ENCODE measurements at regions not wholly inside any gene's neighbourhood (a gene's known extent, or its start where the extent isn't known, plus 50 kb on each side); places are given as distances from the start of the nearest gene placed in this dataset.

DNA sequence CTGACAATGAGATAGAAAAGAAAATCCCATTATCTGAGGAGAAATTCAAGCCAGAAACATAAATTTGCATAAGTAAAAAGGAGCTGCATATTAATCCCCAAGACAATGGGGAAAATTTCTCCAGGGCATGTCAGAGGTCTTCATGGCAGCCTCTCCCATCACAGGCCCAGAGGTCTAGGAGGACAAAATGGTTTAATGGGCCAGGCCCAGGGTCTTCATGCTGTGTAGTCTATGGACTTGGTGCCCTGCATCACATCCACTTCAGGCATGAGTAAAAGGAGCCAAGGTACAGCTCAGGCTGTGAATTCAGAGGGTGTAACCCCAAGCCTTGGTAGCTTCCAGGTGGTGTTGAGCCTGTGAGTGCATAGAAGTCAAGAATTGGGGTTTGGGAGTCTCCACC lies 1097.2 kb upstream of the RAG2 start:
- TF ChIP-seq, protein P1, sequence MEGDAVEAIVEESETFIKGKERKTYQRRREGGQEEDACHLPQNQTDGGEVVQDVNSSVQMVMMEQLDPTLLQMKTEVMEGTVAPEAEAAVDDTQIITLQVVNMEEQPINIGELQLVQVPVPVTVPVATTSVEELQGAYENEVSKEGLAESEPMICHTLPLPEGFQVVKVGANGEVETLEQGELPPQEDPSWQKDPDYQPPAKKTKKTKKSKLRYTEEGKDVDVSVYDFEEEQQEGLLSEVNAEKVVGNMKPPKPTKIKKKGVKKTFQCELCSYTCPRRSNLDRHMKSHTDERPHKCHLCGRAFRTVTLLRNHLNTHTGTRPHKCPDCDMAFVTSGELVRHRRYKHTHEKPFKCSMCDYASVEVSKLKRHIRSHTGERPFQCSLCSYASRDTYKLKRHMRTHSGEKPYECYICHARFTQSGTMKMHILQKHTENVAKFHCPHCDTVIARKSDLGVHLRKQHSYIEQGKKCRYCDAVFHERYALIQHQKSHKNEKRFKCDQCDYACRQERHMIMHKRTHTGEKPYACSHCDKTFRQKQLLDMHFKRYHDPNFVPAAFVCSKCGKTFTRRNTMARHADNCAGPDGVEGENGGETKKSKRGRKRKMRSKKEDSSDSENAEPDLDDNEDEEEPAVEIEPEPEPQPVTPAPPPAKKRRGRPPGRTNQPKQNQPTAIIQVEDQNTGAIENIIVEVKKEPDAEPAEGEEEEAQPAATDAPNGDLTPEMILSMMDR (IDR thresholded peaks at IDR 0.05; ENCODE audit: unreplicated experiment): no peak
- peaks cover 20% of the 10 kb centered on the region for H3K9me3 Mint-ChIP-seq (ENCODE audit: low read depth)

DNA sequence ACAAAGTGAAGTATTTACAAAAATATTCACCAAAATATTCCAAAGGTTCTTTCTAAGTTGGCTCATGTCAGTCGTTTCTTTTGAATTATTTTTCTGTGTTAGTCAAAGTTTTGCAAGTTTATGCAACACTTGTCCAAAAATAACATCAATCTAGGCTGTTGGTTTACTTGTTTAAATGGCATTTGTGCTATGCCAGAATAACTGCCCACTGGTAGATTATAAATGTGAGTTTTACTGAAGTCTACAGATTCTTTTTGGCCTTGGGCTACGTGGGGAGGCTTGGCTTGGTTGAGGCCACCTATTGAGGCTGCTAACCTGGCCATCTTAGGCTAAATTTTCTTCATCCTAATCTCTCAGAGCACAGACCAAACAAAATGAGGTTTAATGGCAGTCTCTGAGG lies 1091.9 kb upstream of the RAG2 start:
- no peak for DNase-seq (ENCODE audit: low spot score, unreplicated experiment)
- TF ChIP-seq, protein P1 (IDR thresholded peaks at IDR 0.05; ENCODE audit: unreplicated experiment): no peak
- Mint-ChIP-seq H3K4me3 (ENCODE audit: low read depth) (no peak overlapping the region), H3K4me1 (ENCODE audit: low read depth) (peaks cover 3% of the 10 kb centered on the region), H3K27me3 (no peaks in the 10 kb centered on the region), H3K27ac (no peak overlapping the region), H3K9me3 (ENCODE audit: low read depth) (peaks cover 16% of the 10 kb centered on the region), H3K36me3 (ENCODE audit: insufficient read depth) (peaks cover 2% of the 10 kb centered on the region)

More for the DNA sequence above, 1097.2 kb upstream of the RAG2 start:
- DNase-seq (ENCODE audit: low spot score, unreplicated experiment): no peak
- Mint-ChIP-seq H3K27ac (no peak overlapping the region), H3K27me3 (no peaks in the 10 kb centered on the region), H3K4me1 (ENCODE audit: low read depth) (no peaks in the 10 kb centered on the region), H3K4me3 (ENCODE audit: low read depth) (no peak overlapping the region), H3K36me3 (ENCODE audit: insufficient read depth) (peaks cover 2% of the 10 kb centered on the region)

DNA sequence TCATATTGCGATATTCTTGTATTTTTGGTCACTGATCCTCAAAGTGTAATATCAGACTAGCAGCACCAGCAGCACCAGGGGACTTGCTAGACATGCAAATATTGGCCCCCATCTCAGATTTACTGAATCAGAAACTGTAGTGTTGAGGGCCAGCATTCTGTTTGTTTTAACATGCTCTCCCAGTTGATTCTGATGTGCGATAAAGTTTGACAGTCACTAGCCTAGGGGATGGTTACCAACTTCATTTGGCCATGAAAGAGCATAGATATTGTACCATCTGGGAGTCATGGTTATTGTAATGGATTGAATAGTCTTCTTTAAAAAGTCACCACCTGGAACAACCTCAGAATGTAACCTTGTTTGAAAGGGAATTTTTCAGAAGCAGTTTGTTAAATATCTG lies 1090.4 kb upstream of the RAG2 start:
- TF ChIP-seq, protein P1 (IDR thresholded peaks at IDR 0.05; ENCODE audit: unreplicated experiment): no peak
- Mint-ChIP-seq H3K9me3 (ENCODE audit: low read depth) (peaks cover 13% of the 10 kb centered on the region), H3K4me1 (ENCODE audit: low read depth) (peaks cover 3% of the 10 kb centered on the region), H3K27ac (no peak overlapping the region), H3K36me3 (ENCODE audit: insufficient read depth) (no peaks in the 10 kb centered on the region), H3K4me3 (ENCODE audit: low read depth) (no peak overlapping the region), H3K27me3 (no peaks in the 10 kb centered on the region)
- DNase-seq (ENCODE audit: low spot score, unreplicated experiment): no peak

DNA sequence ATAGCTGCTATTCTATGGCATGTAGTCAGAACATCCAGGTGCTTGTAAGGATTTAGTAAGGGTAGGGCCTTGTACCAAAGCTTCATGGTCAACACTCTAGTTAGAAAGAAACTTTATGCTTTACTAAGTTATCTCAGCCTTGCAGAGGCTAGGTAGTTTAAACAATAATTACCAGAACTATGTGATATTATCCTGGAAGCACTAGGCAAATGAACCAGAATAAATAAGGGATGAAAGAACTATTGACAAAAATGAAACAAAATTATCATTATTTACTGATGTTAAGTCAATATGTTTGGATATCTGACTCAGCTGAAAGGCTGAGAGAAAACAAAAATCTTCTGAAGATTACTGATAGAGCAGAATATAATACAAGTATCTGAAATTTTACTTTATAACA lies 1089.1 kb upstream of the RAG2 start:
- Mint-ChIP-seq H3K36me3 (ENCODE audit: insufficient read depth) (no peaks in the 10 kb centered on the region), H3K4me1 (ENCODE audit: low read depth) (peaks cover 3% of the 10 kb centered on the region), H3K4me3 (ENCODE audit: low read depth) (no peak overlapping the region), H3K27me3 (no peaks in the 10 kb centered on the region), H3K27ac (no peak overlapping the region), H3K9me3 (ENCODE audit: low read depth) (peaks cover 16% of the 10 kb centered on the region)
- TF ChIP-seq, protein P1 (IDR thresholded peaks at IDR 0.05; ENCODE audit: unreplicated experiment): no peak
- DNase-seq (ENCODE audit: low spot score, unreplicated experiment): no peak

DNA sequence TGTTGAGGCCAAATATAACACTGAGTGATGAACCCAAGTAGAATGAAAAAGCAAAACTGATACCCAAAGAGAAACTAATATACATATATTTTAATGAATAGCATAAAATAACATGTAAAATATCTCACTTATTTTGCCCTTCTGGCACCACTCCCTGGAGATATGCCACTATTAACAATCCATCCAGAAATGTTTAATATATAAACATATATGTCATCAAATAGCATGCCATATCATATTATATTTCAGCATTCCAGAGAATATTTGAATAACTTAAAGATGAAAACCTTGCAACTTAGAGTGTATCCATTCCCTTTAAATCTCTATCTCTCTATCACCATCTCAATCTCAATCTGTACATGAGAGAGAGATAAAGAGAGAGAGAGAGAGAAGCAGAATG lies 1073.3 kb upstream of the RAG2 start:
- peaks cover 5% of the 10 kb centered on the region for H3K4me1 Mint-ChIP-seq (ENCODE audit: low read depth)
- H3K36me3 Mint-ChIP-seq (ENCODE audit: insufficient read depth): no peaks in the 10 kb centered on the region
- TF ChIP-seq, protein P1 (IDR thresholded peaks at IDR 0.05; ENCODE audit: unreplicated experiment): no peak
- no peaks in the 10 kb centered on the region for H3K27me3 Mint-ChIP-seq
- H3K4me3 Mint-ChIP-seq (ENCODE audit: low read depth): no peak overlapping the region
- no peak for DNase-seq (ENCODE audit: low spot score, unreplicated experiment)
- H3K27ac Mint-ChIP-seq: no peak overlapping the region
- H3K9me3 Mint-ChIP-seq (ENCODE audit: low read depth): no peaks in the 10 kb centered on the region
